ENCODE measurements at regions not wholly inside any gene's neighbourhood (a gene's known extent, or its start where the extent isn't known, plus 50 kb on each side); places are given as distances from the start of the nearest gene placed in this dataset.
"Not testable (repeated sequence)": the region's sequence is repeated elsewhere in the genome, so short reads cannot be mapped to it uniquely, and the experiment has no call there.

- H3K4me1 Mint-ChIP-seq: no peaks in the 10 kb centered on the region
- H3K36me3 Mint-ChIP-seq (ENCODE audit: low read depth): no peaks in the 10 kb centered on the region
- DNase-seq: no peak
- POLR2A ChIA-PET: no interaction called here
- H3K9me3 Mint-ChIP-seq: peaks cover 8% of the 10 kb centered on the region
- H3K27ac Mint-ChIP-seq: no peak overlapping the region
- CTCF ChIA-PET: no interaction called here
- no peak overlapping the region for H3K4me3 Mint-ChIP-seq
- no peaks in the 10 kb centered on the region for H3K27me3 Mint-ChIP-seq
Measured at GRCh38 chr6:114934079-114934478, 591.3 kb upstream of the HS3ST5 start.

GRCh38 chr6:114928731-114929130 is 585.9 kb upstream of the HS3ST5 start:
- H3K27ac Mint-ChIP-seq; H3K4me1 Mint-ChIP-seq; H3K4me3 Mint-ChIP-seq; H3K27me3 Mint-ChIP-seq; POLR2A ChIA-PET; H3K36me3 Mint-ChIP-seq (ENCODE audit: low read depth); CTCF ChIA-PET; DNase-seq: not testable (repeated sequence)
- H3K9me3 Mint-ChIP-seq: peaks cover 12% of the 10 kb centered on the region

- ChIA-PET CTCF (no interaction called here), POLR2A (no interaction called here)
- H3K4me1 Mint-ChIP-seq: no peaks in the 10 kb centered on the region
- DNase-seq: no peak
- H3K36me3 Mint-ChIP-seq (ENCODE audit: low read depth): no peaks in the 10 kb centered on the region
- H3K27ac Mint-ChIP-seq: no peak overlapping the region
- no peak overlapping the region for H3K4me3 Mint-ChIP-seq
- H3K9me3 Mint-ChIP-seq: peaks cover 19% of the 10 kb centered on the region
- H3K27me3 Mint-ChIP-seq: no peaks in the 10 kb centered on the region
Measured at GRCh38 chr6:114906096-114906495, 563.3 kb upstream of the HS3ST5 start.

GRCh38 chr6:114897536-114897935 is 554.7 kb upstream of the HS3ST5 start:
- H3K9me3 Mint-ChIP-seq: peaks cover 12% of the 10 kb centered on the region
- DNase-seq: no peak
- H3K4me3 Mint-ChIP-seq: no peak overlapping the region
- ChIA-PET CTCF (no interaction called here), POLR2A (no interaction called here)
- H3K27me3 Mint-ChIP-seq: no peaks in the 10 kb centered on the region
- H3K4me1 Mint-ChIP-seq: no peaks in the 10 kb centered on the region
- no peaks in the 10 kb centered on the region for H3K36me3 Mint-ChIP-seq (ENCODE audit: low read depth)
- no peak overlapping the region for H3K27ac Mint-ChIP-seq

GRCh38 chr6:114892211-114892610 is 549.4 kb upstream of the HS3ST5 start:
- Mint-ChIP-seq H3K27me3 (no peaks in the 10 kb centered on the region), H3K4me3 (no peak overlapping the region), H3K36me3 (ENCODE audit: low read depth) (no peaks in the 10 kb centered on the region), H3K9me3 (no peaks in the 10 kb centered on the region), H3K4me1 (no peaks in the 10 kb centered on the region), H3K27ac (no peak overlapping the region)
- POLR2A ChIA-PET: no interaction called here
- DNase-seq: no peak
- CTCF ChIA-PET: no interaction called here

- DNase-seq: no peak
- Mint-ChIP-seq H3K9me3 (no peaks in the 10 kb centered on the region), H3K4me1 (no peaks in the 10 kb centered on the region), H3K4me3 (no peak overlapping the region), H3K27me3 (no peaks in the 10 kb centered on the region), H3K27ac (no peak overlapping the region), H3K36me3 (ENCODE audit: low read depth) (no peaks in the 10 kb centered on the region)
- ChIA-PET POLR2A (no interaction called here), CTCF (no interaction called here)
Measured at GRCh38 chr6:114888241-114888640, 545.4 kb upstream of the HS3ST5 start.

- DNase-seq: no peak
Measured at GRCh38 chr6:114886670-114887436, 544.0 kb upstream of the HS3ST5 start.

GRCh38 chr6:114879693-114880092 is 536.9 kb upstream of the HS3ST5 start:
- POLR2A ChIA-PET: no interaction called here
- CTCF ChIA-PET: no interaction called here
- H3K36me3 Mint-ChIP-seq (ENCODE audit: low read depth): no peaks in the 10 kb centered on the region
- no peaks in the 10 kb centered on the region for H3K4me1 Mint-ChIP-seq
- peaks cover 5% of the 10 kb centered on the region for H3K9me3 Mint-ChIP-seq
- no peak for DNase-seq
- no peaks in the 10 kb centered on the region for H3K27me3 Mint-ChIP-seq
- no peak overlapping the region for H3K4me3 Mint-ChIP-seq
- H3K27ac Mint-ChIP-seq: no peak overlapping the region

More at GRCh38 chr6:114886670-114887436, 544.0 kb upstream of the HS3ST5 start:
- POLR2A ChIA-PET: no interaction called here
- Mint-ChIP-seq H3K4me3 (no peak overlapping the region), H3K36me3 (ENCODE audit: low read depth) (no peaks in the 10 kb centered on the region), H3K4me1 (no peaks in the 10 kb centered on the region), H3K9me3 (peaks cover 5% of the 10 kb centered on the region), H3K27me3 (no peaks in the 10 kb centered on the region), H3K27ac (no peak overlapping the region)
- CTCF ChIA-PET: no interaction called here

GRCh38 chr6:114878091-114878490 is 535.3 kb upstream of the HS3ST5 start:
- POLR2A ChIA-PET: no interaction called here

GRCh38 chr6:114874410-114874809 is 531.6 kb upstream of the HS3ST5 start:
- no peaks in the 10 kb centered on the region for H3K27me3 Mint-ChIP-seq
- H3K9me3 Mint-ChIP-seq: peaks cover 4% of the 10 kb centered on the region
- H3K4me1 Mint-ChIP-seq: no peaks in the 10 kb centered on the region
- no peak overlapping the region for H3K27ac Mint-ChIP-seq
- ChIA-PET CTCF (no interaction called here), POLR2A (no interaction called here)
- H3K4me3 Mint-ChIP-seq: no peak overlapping the region
- no peak for DNase-seq
- H3K36me3 Mint-ChIP-seq (ENCODE audit: low read depth): no peaks in the 10 kb centered on the region

More at GRCh38 chr6:114878091-114878490, 535.3 kb upstream of the HS3ST5 start:
- Mint-ChIP-seq H3K27ac (no peak overlapping the region), H3K9me3 (peaks cover 9% of the 10 kb centered on the region), H3K36me3 (ENCODE audit: low read depth) (no peaks in the 10 kb centered on the region), H3K4me1 (no peaks in the 10 kb centered on the region), H3K4me3 (no peak overlapping the region), H3K27me3 (no peaks in the 10 kb centered on the region)
- no peak for DNase-seq
- CTCF ChIA-PET: no interaction called here

- POLR2A ChIA-PET; DNase-seq; H3K9me3 Mint-ChIP-seq; CTCF ChIA-PET; H3K36me3 Mint-ChIP-seq (ENCODE audit: low read depth); H3K4me3 Mint-ChIP-seq; H3K4me1 Mint-ChIP-seq; H3K27ac Mint-ChIP-seq; H3K27me3 Mint-ChIP-seq: not testable (repeated sequence)
Measured at GRCh38 chr6:114865506-114865905, 522.7 kb upstream of the HS3ST5 start.

GRCh38 chr6:114863610-114864009 is 520.8 kb upstream of the HS3ST5 start:
- Mint-ChIP-seq H3K4me1 (no peaks in the 10 kb centered on the region), H3K36me3 (ENCODE audit: low read depth) (no peaks in the 10 kb centered on the region), H3K27me3 (no peaks in the 10 kb centered on the region), H3K27ac (no peak overlapping the region), H3K9me3 (peaks cover 10% of the 10 kb centered on the region), H3K4me3 (no peak overlapping the region)
- ChIA-PET CTCF (no interaction called here), POLR2A (no interaction called here)
- DNase-seq: no peak

GRCh38 chr6:114862819-114863218 is 520.0 kb upstream of the HS3ST5 start:
- ChIA-PET CTCF (no interaction called here), POLR2A (no interaction called here)
- DNase-seq: no peak
- Mint-ChIP-seq H3K36me3 (ENCODE audit: low read depth) (no peaks in the 10 kb centered on the region), H3K9me3 (peaks cover 10% of the 10 kb centered on the region), H3K27me3 (no peaks in the 10 kb centered on the region), H3K27ac (no peak overlapping the region), H3K4me1 (no peaks in the 10 kb centered on the region), H3K4me3 (no peak overlapping the region)

- Mint-ChIP-seq H3K36me3 (ENCODE audit: low read depth) (no peaks in the 10 kb centered on the region), H3K4me1 (no peaks in the 10 kb centered on the region), H3K27ac (no peak overlapping the region), H3K9me3 (peaks cover 12% of the 10 kb centered on the region), H3K27me3 (no peaks in the 10 kb centered on the region), H3K4me3 (no peak overlapping the region)
- ChIA-PET CTCF (no interaction called here), POLR2A (no interaction called here)
- no peak for DNase-seq
Measured at GRCh38 chr6:114862064-114862463, 519.2 kb upstream of the HS3ST5 start.

Data from activated CD4-positive, alpha-beta memory T cell treated with anti-CD3 and anti-CD28 coated beads, Interleukin-2, amount 10 ng/mL, durations not matched to agents 7 days and 5 days (primary cell).